Posterior cingulate gyrus (tissue), 11 donors: ENCODE measurements at regions not wholly inside any gene's neighbourhood (a gene's known extent, or its start where the extent isn't known, plus 50 kb on each side); places are given as distances from the start of the nearest gene placed in this dataset.

Experiments used
- DNase-seq, 10 donors: peaks; one replicate each; pipeline versions ENCODE4 v3.0.0 to v3.0.0-alpha.2; 2020 to 2021; ENCODE audit warnings: mixed read lengths in 3 of 10
- intact Hi-C: fragments of 100-400 bp; cut with DNase I; formaldehyde crosslinking; loops from one replicate; pipeline ENCODE4 v1.15.1; 2023

DNA sequence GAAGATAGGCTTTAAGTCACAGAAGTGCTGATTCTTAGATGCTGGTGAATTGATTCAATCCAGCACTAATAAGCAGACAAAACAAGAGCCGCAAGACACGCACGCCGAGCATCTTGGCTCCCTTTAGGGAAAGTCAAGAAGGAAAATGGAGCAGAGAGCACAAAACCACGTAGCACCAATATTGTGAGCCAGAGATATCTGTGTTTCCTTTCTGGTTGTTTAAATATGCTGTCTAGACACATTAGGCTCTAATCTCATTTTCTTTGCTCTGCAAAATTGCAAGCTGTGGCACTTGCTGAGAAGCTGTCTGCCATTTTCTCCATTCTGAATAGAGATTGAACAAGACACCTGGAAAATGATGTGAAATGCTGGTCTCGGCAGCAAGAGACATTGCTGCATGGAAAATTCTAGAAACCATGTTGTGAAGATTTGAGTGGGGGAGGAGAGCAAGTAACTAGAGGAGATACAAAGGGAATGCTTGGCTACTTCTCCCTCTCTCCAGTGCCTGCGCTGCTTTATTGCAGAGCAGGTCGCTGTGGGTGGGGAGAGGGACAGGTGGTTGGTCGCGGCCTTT is 336.3 kb downstream of the MED10 start:
- intact Hi-C loops: no loop called here

GRCh38 chr5:6039111-6039510 is 339.2 kb downstream of the MED10 start:
- intact Hi-C loops: no loop called here
- no peak for DNase-seq

More for the DNA sequence above, 336.3 kb downstream of the MED10 start:
- DNase-seq: no peak

DNA sequence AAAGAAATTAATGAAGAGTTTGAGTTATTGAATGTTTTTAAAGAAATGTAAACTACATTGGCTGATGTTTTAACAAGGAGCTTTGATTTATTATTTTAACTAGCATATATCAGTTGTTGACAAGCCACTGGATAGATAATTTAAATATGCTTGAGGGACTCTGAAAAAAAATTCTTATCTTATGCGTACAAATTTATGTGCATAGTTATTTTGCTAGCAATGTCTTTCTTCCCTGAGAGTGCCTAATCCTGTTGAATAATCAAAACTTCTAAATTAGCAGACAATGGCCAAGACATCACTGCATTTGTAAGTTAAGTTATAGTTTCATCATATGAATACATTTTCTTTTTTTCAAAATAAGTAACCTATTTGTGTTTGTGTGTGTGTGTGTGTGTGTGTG is 342.3 kb downstream of the MED10 start:
- intact Hi-C loops: no loop called here

DNA sequence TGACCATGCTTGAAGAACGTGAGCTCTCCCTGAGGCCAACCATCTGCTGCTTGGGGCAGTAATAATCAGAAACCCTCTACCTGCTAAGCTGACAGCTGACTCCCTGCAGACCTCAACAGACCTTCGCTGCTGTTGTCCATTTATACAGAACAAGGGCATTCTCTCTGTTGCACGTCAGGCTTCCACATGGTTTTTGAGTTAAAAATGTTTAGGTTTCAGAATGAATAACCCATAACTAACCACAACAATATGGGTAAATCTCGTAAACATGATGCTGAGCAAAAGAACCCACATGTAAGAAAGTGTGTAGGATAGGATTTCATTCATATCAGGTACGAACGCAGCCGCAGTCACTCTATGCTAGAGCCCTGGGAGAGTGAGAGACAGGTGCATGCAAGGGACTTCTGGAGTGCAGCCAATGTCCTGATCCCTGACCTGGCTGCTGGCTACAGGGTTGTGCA is 348.5 kb downstream of the MED10 start:
- no peak for DNase-seq
- intact Hi-C loops: no loop called here

More for the DNA sequence above, 342.3 kb downstream of the MED10 start:
- DNase-seq: no peak

- peak in 6 of 10 donors; percentile 29 to 80 (median 46) for DNase-seq
- intact Hi-C loops: no loop called here
Observed at GRCh38 chr5:6026766-6027406, 351.5 kb downstream of the MED10 start.

GRCh38 chr5:6019612-6020011 is 358.7 kb downstream of the MED10 start:
- intact Hi-C loops: no loop called here

GRCh38 chr5:6013506-6013905 is 364.8 kb downstream of the MED10 start:
- DNase-seq: no peak
- intact Hi-C loops: no loop called here

More at GRCh38 chr5:6019612-6020011, 358.7 kb downstream of the MED10 start:
- DNase-seq: no peak

- no peak for DNase-seq
- intact Hi-C loops: no loop called here
Observed at GRCh38 chr5:6011199-6011598, 367.1 kb downstream of the MED10 start.

DNA sequence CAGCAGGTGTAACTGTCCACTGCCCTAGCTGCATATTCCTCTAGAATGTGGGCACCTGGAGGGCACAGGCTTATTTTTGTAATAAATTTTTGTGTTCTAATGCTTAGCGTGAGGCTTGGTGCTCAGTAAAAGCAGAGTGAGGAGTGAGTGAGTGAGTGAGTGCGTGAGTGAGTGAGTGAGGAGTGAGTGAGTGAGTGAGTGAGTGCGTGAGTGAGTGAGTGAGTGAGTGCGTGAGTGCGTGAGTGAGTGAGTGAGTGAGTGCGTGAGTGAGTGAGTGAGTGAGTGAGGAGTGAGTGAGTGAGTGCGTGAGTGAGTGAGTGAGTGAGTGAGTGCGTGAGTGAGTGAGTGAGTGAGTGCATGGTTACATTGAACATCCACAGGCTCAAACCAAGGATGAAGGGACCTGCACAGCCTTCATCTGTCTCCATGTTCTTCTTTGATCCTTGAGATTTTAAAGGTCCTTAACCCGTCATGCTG is 371.5 kb downstream of the MED10 start:
- DNase-seq: no peak
- intact Hi-C loops: no loop called here

DNA sequence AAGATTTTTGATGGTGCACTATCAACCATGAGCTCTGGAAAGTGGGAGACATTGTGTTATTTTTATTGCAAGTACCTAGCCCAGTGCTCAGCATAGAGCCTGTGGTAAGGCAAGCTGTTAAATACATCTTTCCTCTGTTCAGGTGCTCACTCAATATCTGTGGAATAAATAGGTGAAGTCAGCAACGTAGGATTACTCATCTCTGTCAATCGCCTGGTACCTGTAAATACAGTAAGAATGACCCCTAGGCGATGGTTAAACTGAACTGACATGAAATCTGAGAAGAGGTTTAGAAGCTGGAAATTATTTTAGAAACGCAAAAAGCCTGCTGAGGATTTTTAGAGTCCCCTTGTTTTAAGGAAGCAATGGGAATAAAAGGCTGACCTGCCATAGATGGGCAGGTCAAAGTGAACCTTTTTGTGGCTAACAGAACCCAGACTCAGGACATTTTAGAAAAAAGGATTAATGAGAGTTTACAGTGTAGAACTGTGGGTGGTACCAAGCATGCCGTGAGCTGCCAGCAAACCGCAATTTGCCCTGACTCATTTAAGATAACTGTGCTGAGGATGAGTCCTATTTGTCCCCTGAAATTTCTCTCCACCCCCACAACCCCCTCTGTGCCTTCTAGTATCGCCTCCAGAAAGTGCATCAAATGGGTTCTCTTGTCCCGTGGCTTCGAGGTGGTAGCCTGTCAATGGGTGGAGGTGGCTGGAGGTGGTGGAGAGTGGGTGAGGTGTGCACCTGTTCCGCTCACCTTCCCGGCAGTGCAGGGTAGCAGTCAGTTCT is 375.1 kb downstream of the MED10 start:
- intact Hi-C loops: no loop called here
- no peak for DNase-seq

GRCh38 chr5:6000867-6001266 is 377.5 kb downstream of the MED10 start:
- no peak for DNase-seq
- intact Hi-C loops: no loop called here

GRCh38 chr5:5995819-5996218 is 382.5 kb downstream of the MED10 start:
- intact Hi-C loops: no loop called here
- no peak for DNase-seq

DNA sequence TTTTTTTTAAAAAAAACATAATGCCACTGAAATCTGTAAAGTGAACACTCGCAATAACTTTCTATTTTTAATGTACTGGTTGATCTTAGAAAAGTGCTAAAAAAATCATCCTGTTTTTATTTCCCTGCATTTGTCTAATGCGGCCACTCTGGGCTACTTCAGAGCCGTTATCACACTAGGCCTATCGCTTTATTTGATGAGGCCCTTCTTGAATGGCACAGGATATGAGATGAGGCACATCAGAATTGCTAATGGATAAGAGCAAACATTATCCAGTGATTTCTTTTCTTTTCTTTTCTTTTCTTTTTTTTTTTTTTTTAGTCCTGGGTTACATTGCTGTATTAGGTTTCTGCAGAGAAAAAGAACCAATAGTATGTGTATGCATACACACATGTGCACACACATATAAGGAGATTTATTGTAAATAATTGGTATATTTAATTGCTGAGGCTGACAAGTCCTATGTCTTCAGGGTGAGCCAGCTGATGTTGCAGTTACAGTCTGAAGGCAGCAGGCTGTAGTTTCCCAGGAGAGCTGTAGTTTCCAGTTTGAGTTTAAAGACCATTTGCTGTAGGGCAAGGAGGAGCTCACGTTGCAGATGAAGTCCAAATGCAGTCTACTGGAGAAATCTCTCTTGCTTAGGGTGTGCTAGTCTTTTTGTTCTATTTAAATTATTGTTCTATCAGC is 391.7 kb downstream of the MED10 start:
- no peak for DNase-seq

GRCh38 chr5:5985332-5985731 is 393.0 kb downstream of the MED10 start:
- intact Hi-C loops: no loop called here

More for the DNA sequence above, 391.7 kb downstream of the MED10 start:
- intact Hi-C loops: no loop called here

GRCh38 chr5:5983261-5983980 is 394.9 kb downstream of the MED10 start:
- intact Hi-C loops: no loop called here
- DNase-seq: no peak

More at GRCh38 chr5:5985332-5985731, 393.0 kb downstream of the MED10 start:
- DNase-seq: no peak

DNA sequence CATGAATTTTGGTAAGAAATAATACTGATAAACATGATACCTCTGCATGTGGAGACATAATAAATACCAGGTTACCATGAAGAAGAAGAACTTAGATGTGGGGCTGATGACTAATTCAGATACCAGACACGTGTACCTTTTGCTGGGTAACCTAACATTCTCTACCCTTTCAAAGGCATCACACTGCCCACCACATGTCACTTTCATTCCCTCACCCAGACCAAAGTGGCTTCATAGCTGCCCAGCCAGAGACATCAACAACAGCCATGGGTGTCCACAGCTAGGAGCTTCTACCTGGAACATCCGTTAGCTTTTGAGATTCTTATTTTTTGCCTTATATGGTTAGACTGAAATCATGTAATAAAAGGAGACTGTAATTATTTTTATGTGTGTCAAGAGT is 396.8 kb downstream of the MED10 start:
- DNase-seq: no peak
- intact Hi-C loops: no loop called here

DNA sequence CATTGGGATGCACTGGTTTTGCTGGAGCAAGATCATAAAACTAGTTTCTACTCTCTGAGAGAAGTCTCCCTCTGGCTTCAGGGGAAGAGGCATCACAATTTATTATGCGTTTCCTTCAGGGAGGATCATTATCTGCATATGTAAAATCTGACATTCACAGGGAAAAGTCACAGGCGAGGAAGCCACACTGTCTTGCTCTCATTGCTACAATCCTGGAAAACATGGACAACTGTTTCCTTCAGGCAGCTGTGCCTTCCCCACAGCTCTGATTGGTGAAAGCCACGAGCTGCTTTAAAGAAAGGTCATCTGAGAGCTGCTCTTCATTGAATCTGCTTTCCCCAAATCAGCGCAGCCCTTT is 397.8 kb downstream of the MED10 start:
- intact Hi-C loops: no loop called here
- no peak for DNase-seq

DNA sequence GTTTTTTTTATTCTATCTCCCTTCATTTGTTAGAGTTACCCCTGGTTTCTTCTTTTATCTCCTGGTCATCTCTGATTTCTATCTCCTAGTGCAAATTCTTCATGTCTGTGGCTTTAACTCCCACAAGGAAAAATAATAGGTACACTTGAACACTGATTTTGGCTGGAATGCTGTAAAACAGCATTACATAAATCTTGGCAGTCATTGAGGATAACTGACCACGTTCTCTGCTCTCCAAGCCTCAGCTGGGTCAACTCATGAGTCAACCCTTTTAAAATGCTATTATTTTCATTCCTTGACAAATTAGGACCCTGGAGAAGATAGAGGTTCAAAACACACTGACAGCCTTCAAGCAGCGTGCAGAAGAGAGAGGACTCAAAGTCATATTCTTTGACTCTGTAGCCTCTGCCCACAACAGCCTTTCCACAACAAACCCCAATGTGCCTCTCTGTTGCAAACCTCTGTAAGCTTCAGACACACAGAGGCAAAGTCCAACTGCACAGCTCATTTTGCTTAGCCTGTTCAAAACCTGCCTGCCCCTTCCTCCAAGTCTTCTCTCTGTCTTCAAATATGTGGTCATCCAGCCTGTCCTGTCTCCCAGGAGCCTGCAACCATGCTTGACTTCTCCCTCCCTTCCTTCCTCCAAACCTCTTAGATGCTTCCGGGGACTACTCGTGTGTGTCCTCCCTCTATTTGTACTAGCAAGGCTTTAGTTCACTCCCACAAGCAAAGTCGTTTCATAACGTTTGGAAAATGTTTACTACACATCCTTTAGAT is 398.4 kb downstream of the MED10 start:
- intact Hi-C loops: no loop called here

GRCh38 chr5:5979377-5979760 is 399.0 kb downstream of the MED10 start:
- DNase-seq: peak in 3 of 10 donors; percentile 10 to 83 (median 18)
- intact Hi-C loops: no loop called here

More for the DNA sequence above, 398.4 kb downstream of the MED10 start:
- no peak for DNase-seq
